GM18867 (cell line): ENCODE measurements at regions not wholly inside any gene's neighbourhood (a gene's known extent, or its start where the extent isn't known, plus 50 kb on each side); places are given as distances from the start of the nearest gene placed in this dataset.
"Not testable (repeated sequence)": the region's sequence is repeated elsewhere in the genome, so short reads cannot be mapped to it uniquely, and the experiment has no call there.

ENCODE experiments used
- ATAC-seq: cut with Tn5 transposase; IDR thresholded peaks from one replicate; pipeline ENCODE4 v1.9.1; 2021; ENCODE audit warnings: mild to moderate bottlenecking, moderate library complexity; ENCODE audit not compliant: unreplicated experiment

DNA sequence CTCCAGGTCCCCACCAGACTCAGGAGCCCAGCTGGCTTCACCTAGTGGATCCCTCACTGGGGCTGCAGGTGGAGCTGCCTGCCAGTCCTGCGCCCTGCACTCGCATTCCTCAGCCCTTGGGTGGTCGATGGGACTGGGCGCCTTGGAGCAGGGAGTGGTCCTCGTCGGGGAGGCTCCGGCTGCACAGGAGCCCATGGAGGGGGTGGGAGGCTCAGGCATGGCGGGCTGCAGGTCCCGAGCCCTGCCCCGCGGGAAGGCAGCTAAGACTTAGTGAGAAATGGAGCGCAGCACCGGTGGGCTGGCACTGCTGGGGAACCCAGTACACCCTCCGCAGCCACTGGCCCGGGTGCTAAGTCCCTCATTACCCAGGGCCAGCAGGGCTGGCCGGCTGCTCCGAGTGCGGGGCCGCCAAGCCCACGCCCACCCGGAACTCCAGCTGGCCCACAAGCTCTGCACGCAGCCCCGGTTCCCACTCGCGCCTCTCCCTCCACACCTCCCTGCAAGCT is 203.4 kb downstream of the DSC3 start:
- ATAC-seq: not testable (repeated sequence)

DNA sequence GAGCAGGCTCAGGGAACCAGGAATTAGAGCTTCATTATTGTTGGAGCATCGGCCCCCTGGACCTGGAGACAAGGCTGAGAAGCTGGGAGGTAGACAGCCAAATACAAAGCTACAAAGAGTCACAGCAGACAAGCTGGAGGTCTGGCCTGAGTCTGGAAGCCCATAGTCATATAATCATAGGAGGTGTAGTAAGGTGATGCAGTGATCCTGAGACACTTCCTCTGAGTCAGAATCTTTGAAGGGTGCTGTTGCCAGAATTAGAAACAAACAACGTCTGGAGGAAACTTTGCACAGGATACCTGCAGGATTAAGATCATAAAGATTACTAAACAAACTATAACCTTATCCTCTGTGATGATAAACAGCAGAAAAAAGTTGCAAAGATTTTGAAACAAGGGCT is 213.8 kb downstream of the DSC3 start:
- no peak for ATAC-seq

DNA sequence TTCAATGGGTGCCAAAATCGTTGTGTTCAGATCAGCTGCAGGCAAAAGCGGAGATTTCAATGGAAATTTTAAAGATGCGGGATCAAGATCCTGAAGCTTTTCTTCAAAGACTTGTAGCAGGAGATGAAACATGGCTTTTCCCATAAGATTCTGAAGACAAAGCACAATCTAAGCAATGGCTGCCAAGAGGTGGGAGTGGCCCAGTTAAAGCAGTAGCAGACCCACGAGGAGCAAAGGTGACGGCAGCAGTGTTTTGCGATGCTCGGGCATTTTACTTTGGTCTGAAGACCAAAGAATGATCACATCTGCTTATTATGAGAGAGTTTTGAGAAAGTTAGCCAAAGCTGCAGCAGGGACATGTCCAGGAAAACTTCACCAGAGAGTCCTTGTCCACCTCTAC is 222.9 kb downstream of the DSC3 start:
- no peak for ATAC-seq

DNA sequence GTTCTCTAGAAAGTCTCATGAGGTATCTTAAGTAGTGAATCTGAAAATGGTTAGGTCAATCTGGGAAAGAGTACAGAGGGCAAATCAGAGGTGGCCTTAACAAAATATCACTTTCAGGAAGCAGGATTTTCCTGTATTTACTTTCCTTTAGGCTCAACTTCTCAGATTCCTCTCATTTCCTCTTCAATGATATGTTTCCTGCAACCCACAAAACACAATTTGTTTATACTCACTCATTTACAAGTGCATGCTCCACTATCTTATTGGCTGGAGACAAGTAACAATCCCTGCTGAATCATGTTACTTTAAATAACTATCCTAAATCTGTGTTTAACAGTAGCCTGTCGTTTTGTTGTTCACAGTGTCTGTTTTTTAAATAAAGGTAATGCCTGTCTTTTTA is 228.1 kb downstream of the DSC3 start:
- no peak for ATAC-seq

DNA sequence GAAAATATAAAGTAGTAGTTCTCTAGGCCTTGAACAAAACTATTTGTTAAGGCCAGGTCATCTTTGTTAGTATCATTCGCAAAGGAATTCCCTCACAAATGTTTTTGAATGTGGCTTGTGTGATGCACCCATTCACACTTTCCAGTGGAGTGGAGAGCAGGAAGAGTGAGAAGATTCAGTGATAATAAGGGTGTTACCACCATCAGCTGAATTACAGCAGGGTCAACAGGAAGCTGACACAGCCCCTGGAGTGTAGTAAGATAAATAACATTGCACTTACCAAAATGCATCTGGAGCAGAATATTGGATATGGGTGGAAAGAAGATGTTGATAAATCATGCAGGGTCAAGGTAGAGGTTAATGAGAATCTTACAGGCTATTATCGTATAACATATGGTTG is 231.0 kb downstream of the DSC3 start:
- ATAC-seq: no peak

DNA sequence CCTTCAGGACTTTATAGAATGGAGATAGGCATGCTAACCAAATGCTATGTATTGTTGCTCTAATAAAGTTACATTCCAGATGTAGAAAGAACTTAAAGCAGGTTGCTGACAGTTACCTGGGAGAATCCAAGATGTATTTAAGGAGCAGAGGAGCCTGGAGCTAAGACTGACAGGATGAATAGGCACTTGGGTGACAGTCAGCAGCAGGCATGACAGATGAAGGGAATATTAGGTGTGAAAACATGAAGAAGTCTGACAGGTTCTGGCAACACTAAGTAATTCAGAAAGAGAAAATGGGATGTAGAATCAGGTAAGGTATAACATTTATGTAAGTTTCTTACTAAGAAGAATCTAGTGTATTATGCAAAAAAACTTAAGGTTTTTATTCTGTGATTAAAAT is 232.0 kb downstream of the DSC3 start:
- no peak for ATAC-seq

DNA sequence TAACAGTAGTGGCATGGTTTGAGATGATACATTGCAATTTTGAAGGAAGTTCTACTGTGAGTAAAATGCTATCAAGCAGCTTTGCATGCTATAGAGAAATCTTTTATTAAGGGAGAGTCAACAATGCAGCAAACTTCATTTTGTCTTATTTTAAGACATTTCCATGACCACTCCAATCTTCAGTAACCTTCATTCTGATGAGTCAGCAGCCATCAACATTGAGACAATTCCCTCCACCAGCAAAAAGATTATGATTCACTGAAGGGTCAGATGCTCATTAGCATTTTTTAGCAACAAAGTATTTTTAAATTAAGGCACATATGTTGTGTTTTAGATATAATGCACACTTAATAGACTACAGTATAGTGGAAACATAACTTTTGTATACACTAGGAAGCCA is 235.7 kb downstream of the DSC3 start:
- no peak for ATAC-seq

DNA sequence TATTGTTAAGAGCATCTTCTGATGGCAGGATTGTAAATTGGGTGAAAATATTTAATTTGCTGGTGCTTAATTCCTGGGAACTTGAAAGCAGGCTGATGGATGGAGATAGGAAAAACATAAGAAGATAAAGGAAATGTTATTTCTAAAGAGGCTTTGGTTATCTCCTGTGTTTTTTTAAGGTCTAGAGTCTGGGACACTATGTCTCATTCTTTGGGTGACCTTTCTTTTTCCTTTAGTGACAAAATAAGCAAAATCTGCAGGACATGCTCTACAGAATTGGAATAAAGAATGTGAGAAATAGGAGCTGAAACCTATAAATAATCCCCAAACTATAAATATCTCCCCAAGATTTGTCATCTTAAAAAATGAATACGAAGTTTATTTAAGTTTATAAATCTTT is 241.7 kb downstream of the DSC3 start:
- ATAC-seq: no peak

DNA sequence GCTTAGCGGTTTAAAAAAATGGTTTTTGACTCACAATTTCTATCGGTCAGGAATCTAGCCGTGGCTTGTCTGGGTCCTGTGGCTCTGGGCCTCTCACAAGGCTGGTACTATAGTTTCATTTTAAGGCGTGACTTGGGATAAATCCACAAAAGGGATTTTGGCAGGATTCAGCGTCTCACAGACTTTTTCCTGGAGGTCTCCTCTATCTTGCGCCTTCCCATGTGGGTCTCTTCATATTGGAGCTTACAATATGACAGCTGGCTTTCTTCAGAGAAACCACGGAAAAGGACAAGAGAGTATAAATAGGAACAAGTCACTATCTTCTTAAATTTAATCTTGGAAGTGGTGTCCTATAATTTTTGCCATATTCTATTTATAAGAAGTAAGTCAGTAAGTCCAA is 250.5 kb downstream of the DSC3 start:
- ATAC-seq: no peak

DNA sequence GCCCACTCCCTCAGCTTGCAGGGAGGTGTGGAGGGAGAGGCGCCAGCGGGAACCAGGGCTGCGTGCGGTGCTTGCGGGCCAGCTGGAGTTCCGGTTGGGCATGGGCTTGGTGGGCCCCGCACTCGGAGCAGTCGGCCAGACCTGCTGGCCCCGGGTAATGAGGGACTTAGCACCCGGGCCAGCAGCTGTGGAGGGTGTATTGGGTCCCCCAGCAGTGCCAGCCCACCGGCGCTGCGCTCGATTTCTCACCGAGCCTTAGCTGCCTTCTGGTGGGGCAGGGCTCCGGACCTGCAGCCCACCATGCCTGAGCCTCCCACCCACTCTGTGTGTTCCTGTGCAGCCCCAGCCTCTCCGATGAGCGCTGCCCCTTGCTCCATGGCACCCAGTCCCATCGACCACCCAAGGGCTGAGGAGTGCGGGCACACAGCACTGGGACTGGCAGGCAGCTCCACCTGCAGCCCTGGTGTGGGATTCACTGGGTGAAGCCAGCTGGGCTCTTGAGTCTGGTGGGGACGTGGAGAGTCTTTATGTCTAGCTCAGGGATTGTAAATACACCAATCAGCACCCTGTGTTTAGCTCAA is 254.0 kb downstream of the DSC3 start:
- not testable (repeated sequence) for ATAC-seq

DNA sequence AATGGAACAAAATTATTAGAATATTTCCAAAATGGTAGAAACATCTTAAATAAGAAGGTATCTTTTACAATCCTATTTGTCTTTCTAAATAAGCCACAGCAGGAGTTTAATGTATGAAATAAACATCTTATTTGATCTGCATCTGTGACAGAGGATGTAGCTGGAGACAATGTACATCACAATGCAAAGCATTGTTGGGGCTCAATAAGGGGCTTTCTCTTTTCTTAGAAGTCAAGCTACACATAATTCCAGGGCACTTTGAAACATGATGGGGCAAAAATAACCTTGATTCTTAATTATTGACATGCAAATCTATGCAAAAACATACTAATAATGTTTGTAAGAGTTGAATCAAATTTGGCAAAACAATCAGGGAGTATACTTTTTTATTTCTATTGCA is 255.1 kb downstream of the DSC3 start:
- no peak for ATAC-seq

DNA sequence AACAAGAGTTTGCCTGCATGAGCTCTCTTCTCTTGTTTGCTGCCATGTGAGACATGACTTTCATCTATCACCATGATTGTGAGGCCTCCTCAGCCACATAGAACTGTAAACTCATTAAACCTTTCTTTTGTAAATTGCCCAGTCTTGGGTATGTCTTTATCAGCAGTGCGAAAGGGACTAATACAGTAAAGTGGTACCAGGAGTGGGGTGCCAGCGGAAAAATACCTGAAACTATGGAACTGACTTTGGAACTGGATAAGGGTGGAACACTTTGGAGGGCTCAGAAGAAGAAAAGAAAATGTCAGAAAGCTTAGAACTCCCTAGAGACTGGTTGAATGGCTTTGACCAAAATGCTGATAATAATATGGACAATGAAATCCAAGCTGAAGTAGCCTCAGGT is 260.9 kb downstream of the DSC3 start:
- no peak for ATAC-seq

DNA sequence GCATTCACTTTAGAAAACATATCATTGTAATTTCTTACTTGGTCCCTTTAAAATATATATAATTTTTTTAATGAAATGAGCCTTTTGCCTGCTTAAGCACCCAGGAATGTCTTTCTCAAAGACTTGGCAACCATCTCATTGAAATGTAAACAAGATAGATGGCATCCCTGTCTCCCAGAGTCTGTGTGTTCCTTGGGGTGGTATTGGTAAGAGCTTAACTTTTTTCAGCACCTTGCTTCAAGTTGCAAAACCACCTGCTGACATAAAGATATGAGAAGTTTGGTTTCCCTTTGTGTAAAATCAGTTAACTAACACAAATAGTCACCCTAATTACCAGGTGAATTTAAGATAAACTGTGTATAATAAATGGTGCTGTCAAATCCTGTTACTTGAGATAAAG is 266.9 kb downstream of the DSC3 start:
- ATAC-seq: no peak

DNA sequence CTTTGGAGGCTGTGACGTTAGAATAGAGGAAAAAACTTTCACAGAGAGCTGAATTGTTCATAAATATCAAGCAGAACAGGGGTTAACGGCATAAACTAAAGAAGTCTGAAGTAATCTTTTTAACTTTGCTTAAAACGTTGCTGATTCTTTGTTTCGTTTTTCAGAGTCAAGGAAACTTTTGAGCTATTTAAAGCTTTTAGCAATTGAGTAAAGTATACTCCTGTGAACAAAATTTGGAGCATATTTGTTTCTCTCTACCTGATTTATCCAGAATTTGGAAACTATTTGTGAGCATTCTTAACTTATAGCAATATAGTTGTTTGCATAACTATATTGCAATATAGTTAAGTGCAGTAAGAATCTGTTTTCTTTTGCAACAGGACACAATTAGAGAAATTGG is 270.4 kb downstream of the DSC3 start:
- ATAC-seq: not testable (repeated sequence)

DNA sequence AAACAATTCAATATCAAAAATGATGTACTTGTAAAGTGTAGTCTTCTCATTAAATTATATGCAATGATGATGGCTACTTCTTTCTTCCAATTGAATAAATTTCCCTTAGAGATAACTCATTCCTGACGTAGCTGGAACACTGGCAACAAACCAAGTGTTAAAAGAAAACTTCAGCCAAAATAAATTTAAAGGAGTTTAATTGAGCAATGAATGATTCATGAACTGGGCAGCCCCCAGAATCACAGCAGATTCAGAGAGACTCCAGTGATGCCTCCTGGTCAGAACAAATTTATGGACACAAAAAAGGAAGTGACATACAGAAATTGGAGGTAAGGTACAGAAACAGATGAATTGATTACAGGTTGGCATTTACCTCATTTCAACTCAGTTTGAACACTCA is 276.5 kb downstream of the DSC3 start:
- no peak for ATAC-seq

DNA sequence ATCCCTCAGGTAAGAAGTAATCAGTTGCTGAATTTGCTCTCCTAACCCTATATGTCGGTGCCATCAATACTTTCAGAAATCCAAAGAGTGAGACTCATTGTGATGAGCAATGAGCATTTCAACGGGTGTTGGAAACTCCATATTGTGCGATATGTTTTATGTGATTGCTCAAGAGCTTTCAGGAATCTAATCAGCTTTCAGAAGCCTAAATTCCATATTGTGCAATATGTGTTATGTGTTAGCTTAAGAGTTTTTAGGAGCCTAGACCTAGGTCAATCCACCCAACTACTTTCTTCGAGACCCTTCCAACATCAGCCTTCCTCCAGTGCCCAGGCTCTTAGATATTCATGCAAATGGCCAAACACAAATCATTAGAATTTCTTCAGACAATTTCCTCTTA is 277.3 kb downstream of the DSC3 start:
- no peak for ATAC-seq

DNA sequence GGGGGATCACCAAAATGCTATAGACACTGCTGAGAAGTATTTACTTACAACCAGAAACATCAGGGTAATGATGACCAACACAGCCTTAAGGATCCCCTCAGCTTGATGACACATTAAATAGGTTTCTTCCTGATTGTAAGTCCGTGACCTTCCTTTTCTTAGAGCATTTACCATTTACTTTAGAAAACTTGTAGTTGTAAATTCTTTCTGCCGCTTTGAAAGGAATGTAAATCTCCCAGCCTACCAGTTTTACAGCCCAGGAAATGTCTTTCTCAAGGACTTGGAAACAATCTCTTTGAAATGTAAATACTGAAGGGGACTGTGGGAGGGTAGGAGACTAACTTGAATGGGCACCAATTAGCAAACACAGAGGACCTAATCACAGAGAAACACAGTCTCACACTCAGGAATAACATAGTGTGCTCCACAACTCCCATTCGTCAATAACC is 278.6 kb downstream of the DSC3 start:
- ATAC-seq: no peak

DNA sequence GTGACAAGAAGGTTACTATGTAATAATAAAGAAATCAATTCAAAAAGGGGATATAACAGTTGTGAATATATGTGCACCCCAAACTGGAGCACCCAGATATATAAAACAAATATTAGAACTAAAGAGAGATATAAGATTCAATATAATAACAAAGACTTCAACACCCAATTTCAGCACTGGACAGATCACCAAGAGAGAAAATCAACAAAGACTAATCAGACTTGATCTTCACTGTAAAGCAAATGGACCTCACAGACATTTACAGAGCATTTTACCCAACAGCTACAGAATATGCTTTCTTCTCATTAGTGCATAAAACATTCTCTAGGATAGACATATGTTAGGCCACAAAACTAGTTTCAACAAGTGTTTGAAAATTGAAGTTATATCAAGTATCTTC is 287.7 kb downstream of the DSC3 start:
- ATAC-seq: no peak

DNA sequence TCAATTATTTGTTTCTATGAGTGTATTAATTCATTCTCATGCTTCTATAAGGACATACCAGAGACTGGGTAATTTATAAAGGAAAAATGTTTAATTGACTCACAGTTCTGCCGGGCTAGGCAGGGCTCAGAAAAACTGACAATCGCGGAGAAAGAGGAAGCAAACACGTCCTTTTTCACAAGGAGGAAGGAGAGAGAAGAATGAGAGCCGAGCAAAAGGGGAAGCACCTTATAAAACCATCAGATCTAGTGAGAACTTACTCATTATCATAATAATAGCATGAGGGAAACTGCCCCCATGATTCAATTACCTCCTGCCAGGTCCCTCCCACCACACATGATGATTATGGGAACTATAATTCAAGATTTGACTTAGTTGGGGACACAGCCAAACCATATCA is 294.0 kb downstream of the DSC3 start:
- no peak for ATAC-seq

DNA sequence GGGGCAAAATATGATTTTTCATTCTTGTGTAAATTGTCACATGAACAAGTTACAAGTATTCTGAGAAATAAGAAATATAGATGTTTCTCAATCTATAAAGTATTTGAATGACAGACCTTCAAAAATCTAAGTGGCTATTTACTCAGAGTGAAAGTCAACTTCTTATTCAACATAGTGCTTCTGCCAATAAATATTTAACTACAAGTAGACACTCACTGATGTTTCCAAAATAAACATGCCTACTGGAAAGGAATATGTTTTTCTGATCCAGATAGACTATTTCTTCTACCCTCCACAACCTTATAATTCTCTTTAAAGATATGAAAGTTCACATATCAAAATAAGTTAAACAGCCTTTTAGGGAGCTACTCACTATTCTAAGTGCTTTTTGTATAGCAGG is 296.3 kb downstream of the DSC3 start:
- ATAC-seq: no peak

DNA sequence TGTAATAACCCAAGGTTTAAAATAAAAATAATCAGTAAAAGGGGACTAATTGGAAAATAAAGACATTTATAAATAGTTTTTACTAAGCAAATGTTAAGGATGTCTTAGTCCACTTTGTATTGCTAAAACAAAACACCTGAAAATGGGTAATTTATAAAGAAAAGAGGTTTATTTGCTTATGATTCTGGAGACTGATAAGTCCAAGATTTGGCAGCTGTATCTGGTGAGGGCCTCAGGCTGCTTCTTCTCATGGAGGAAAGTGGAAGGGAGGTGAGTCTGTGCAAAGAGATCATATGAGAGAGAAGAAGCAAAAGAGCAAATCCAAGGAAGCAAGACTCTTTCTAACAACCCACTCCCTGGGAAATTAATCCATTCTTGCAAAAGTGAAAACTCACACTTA is 299.5 kb downstream of the DSC3 start:
- ATAC-seq: no peak

DNA sequence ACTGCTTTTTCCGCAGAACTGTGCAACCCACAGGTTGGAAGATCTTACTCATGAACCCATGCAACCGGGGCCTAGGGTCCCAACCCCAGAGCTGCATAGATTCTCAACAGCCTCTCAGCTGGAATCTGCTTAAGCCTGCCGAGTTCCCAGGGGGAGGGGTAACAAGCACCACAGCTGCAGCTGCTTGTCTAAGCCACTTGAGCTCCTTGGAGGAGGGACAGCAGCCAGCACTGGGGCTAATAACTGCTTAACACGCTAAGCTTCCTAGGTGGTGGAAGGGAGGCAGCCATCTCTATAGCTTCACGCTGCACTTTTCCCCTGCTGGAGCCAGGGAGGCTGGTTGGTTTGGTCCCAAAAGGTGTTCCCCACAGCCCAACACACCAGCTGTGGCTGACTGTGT is 311.6 kb downstream of the DSC3 start:
- ATAC-seq: no peak

DNA sequence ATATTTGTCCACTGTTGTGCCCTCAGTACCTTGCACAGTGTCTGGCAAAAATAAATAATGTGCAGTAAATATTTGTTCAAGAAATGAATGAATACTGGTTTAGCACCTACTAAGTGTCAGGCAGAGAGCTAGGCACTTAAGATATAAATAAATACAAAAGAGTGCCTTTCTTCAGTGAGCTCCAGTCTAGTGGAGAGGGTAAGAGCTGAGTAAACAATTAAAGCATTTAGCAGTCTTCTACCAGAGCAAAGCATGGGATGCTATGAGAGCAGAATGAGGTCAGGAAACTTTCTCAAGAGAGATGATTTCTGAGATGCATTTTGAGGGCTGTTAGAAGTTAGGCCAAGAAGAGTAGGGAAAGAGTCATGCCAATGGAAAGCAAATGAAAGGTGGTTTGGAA is 314.7 kb downstream of the DSC3 start:
- ATAC-seq: no peak
